ENCODE measurements at regions not wholly inside any gene's neighbourhood (a gene's known extent, or its start where the extent isn't known, plus 50 kb on each side); places are given as distances from the start of the nearest gene placed in this dataset.

- no peak for DNase-seq (ENCODE audit: low read depth in 2 of 3, low spot score in 1 of 3)
Measured at GRCh38 chr20:24813936-24814335, 135.1 kb upstream of the CST7 start.

- no peak for DNase-seq (ENCODE audit: low read depth in 2 of 3, low spot score in 1 of 3)
Measured at GRCh38 chr20:24814556-24815195, 134.4 kb upstream of the CST7 start.

- DNase-seq (ENCODE audit: low read depth in 2 of 3, low spot score in 1 of 3), result no peak
Measured at GRCh38 chr20:24815196-24815815, 133.8 kb upstream of the CST7 start.

GRCh38 chr20:24815931-24816330, 133.1 kb upstream of the CST7 start:
- no peak for DNase-seq (ENCODE audit: low read depth in 2 of 3, low spot score in 1 of 3)

- no peak for DNase-seq (ENCODE audit: low read depth in 2 of 3, low spot score in 1 of 3)
Measured at GRCh38 chr20:24816431-24816830, 132.6 kb upstream of the CST7 start.

GRCh38 chr20:24816907-24817306, 132.2 kb upstream of the CST7 start:
- no peak for DNase-seq (ENCODE audit: low read depth in 2 of 3, low spot score in 1 of 3)

GRCh38 chr20:24817351-24817750, 131.7 kb upstream of the CST7 start:
- DNase-seq (ENCODE audit: low read depth in 2 of 3, low spot score in 1 of 3), result no peak

- no peak for DNase-seq (ENCODE audit: low read depth in 2 of 3, low spot score in 1 of 3)
Measured at GRCh38 chr20:24818056-24818455, 131.0 kb upstream of the CST7 start.

GRCh38 chr20:24819331-24819965, 129.6 kb upstream of the CST7 start:
- no peak for DNase-seq (ENCODE audit: low read depth in 2 of 3, low spot score in 1 of 3)

GRCh38 chr20:24820345-24820744, 128.7 kb upstream of the CST7 start:
- no peak for DNase-seq (ENCODE audit: low read depth in 2 of 3, low spot score in 1 of 3)

- DNase-seq (ENCODE audit: low read depth in 2 of 3, low spot score in 1 of 3), result no peak
Measured at GRCh38 chr20:24821391-24821790, 127.7 kb upstream of the CST7 start.

- no peak for DNase-seq (ENCODE audit: low read depth in 2 of 3, low spot score in 1 of 3)
Measured at GRCh38 chr20:24823176-24823784, 125.8 kb upstream of the CST7 start.

GRCh38 chr20:24823989-24824693, 124.9 kb upstream of the CST7 start:
- DNase-seq (ENCODE audit: low read depth in 2 of 3, low spot score in 1 of 3), result no peak

- no peak for DNase-seq (ENCODE audit: low read depth in 2 of 3, low spot score in 1 of 3)
Measured at GRCh38 chr20:24825591-24825990, 123.5 kb upstream of the CST7 start.

- DNase-seq (ENCODE audit: low read depth in 2 of 3, low spot score in 1 of 3), result no peak
Measured at GRCh38 chr20:24827603-24828295, 121.3 kb upstream of the CST7 start.

GRCh38 chr20:24828992-24829648, 119.9 kb upstream of the CST7 start:
- DNase-seq (ENCODE audit: low read depth in 2 of 3, low spot score in 1 of 3), result no peak

GRCh38 chr20:24829649-24830370, 119.3 kb upstream of the CST7 start:
- no peak for DNase-seq (ENCODE audit: low read depth in 2 of 3, low spot score in 1 of 3)

GRCh38 chr20:24830649-24831048, 118.4 kb upstream of the CST7 start:
- DNase-seq (ENCODE audit: low read depth in 2 of 3, low spot score in 1 of 3), result no peak

GRCh38 chr20:24831232-24831631, 117.8 kb upstream of the CST7 start:
- DNase-seq (ENCODE audit: low read depth in 2 of 3, low spot score in 1 of 3), result no peak

- DNase-seq (ENCODE audit: low read depth in 2 of 3, low spot score in 1 of 3), result no peak
Measured at GRCh38 chr20:24832518-24832917, 116.6 kb upstream of the CST7 start.
